AG04450 (cell line): ENCODE measurements at regions not wholly inside any gene's neighbourhood (a gene's known extent, or its start where the extent isn't known, plus 50 kb on each side); places are given as distances from the start of the nearest gene placed in this dataset.

Experiments used
- CTCF ChIA-PET: fragments of 300-600, 350-600 bp; formaldehyde crosslinking; extraction: SDS; loops from one replicate; lab custom pipeline; 2022; ENCODE audit warnings: antibody characterized with exemption, inconsistent platforms; lab: Charles Lee
- POLR2A ChIA-PET: fragments of 350-600 bp; formaldehyde crosslinking; extraction: SDS; loops from one replicate; lab custom pipeline; 2021; ENCODE audit warnings: antibody characterized with exemption, inconsistent platforms; lab: Yijun Ruan, JAX
- DNase-seq: peaks from one replicate; pipeline ENCODE4 v3.0.0-alpha.2; 2011; ENCODE audit warnings: low read depth, low spot score
- H3K27ac ChIP-seq: one replicate; pipeline ENCODE4 v1.5.1; 2012; ENCODE audit warnings: low read depth, low read length, control low read depth
- H3K27me3 ChIP-seq: one replicate; pipeline ENCODE4 v1.6.0; 2012; ENCODE audit warnings: low read length; ENCODE audit not compliant: control insufficient read depth, insufficient read depth
- H3K4me3 ChIP-seq: 2 replicates; pipeline ENCODE4 v1.5.1; 2011; ENCODE audit warnings: mild to moderate bottlenecking, low read depth, low read length, control low read depth
- H3K9me3 ChIP-seq: 2 replicates; pipeline ENCODE4 v1.5.1; 2012; ENCODE audit warnings: low read length; ENCODE audit not compliant: control insufficient read depth, insufficient read depth
- CTCF ChIP-seq: IDR thresholded peaks from 2 replicates; pipeline ENCODE4 v1.5.1; 2011; ENCODE audit warnings: low read depth, low read length, control low read depth, inconsistent platforms

- Histone ChIP-seq H3K9me3 (no peaks in the 10 kb centered on the region), H3K27ac (no peak overlapping the region), H3K4me3 (no peak overlapping the region), H3K27me3 (no peaks in the 10 kb centered on the region)
- TF ChIP-seq CTCF = no peak
- ChIA-PET CTCF (no interaction called here), POLR2A (no interaction called here)
- no peak for DNase-seq
These were observed 251.9 kb upstream of the TMC3 start for GRCh38 chr15:81625896-81626295.

- Histone ChIP-seq H3K4me3 (no peak overlapping the region), H3K27me3 (no peaks in the 10 kb centered on the region), H3K27ac (no peak overlapping the region), H3K9me3 (no peaks in the 10 kb centered on the region)
- CTCF ChIA-PET = no interaction called here
- TF ChIP-seq CTCF = no peak
- POLR2A ChIA-PET = no interaction called here
- DNase-seq = no peak
These were observed 245.0 kb upstream of the TMC3 start for GRCh38 chr15:81619002-81619401.

- Histone ChIP-seq H3K27ac (no peak overlapping the region), H3K9me3 (no peaks in the 10 kb centered on the region), H3K4me3 (no peak overlapping the region), H3K27me3 (peaks cover 8% of the 10 kb centered on the region)
- TF ChIP-seq CTCF = no peak
- ChIA-PET CTCF (no interaction called here), POLR2A (no interaction called here)
- DNase-seq = no peak
These were observed 238.6 kb upstream of the TMC3 start for GRCh38 chr15:81612631-81613030.

GRCh38 chr15:81611679-81612078 lies 237.7 kb upstream of the TMC3 start:
- POLR2A ChIA-PET = no interaction called here
- Histone ChIP-seq H3K27me3 (peaks cover 8% of the 10 kb centered on the region), H3K9me3 (no peaks in the 10 kb centered on the region), H3K4me3 (no peak overlapping the region), H3K27ac (no peak overlapping the region)
- TF ChIP-seq CTCF = no peak
- no peak for DNase-seq
- CTCF ChIA-PET = no interaction called here

- Histone ChIP-seq H3K27ac (no peak overlapping the region), H3K4me3 (no peak overlapping the region), H3K27me3 (peaks cover 8% of the 10 kb centered on the region), H3K9me3 (no peaks in the 10 kb centered on the region)
- no peak for TF ChIP-seq CTCF
- ChIA-PET POLR2A (no interaction called here), CTCF (no interaction called here)
- DNase-seq = no peak
These were observed 234.4 kb upstream of the TMC3 start for GRCh38 chr15:81608309-81608829.
